Psoas muscle (tissue), 7 donors: ENCODE measurements at regions not wholly inside any gene's neighbourhood (a gene's known extent, or its start where the extent isn't known, plus 50 kb on each side); places are given as distances from the start of the nearest gene placed in this dataset.

ENCODE experiments used
- ATAC-seq, 4 donors: fragments of 200-7000 bp; cut with Tn5 transposase; one replicate each; pipeline ENCODE4 v1.9.1; 2020; ENCODE audit warnings: moderate library complexity in 3 of 4, mild to moderate bottlenecking in 2 of 4
- DNase-seq, 2 donors: peaks; one replicate each; pipeline ENCODE4 v3.0.0-alpha.2; 2020
- H3K27ac ChIP-seq: fragments of 200-600 bp; one replicate; pipeline ENCODE4 v1.8.0; 2022
- H3K27me3 ChIP-seq, 3 donors: fragments of 200-600 bp in 1 of 3; one replicate each; pipeline versions ENCODE4 v1.6.1 to v1.8.0; 2013 to 2022; ENCODE audit warnings: low read length in 2 of 3, mild to moderate bottlenecking in 2 of 3, moderate library complexity in 1 of 3; ENCODE audit not compliant: insufficient read depth in 3 of 3
- H3K36me3 ChIP-seq, 2 donors: fragments of 200-600 bp in 1 of 2; one replicate each; pipeline versions ENCODE4 v1.6.1 to v1.8.0; 2013 to 2022; ENCODE audit warnings: low read depth in 1 of 2, mild to moderate bottlenecking in 1 of 2, moderate library complexity in 1 of 2; ENCODE audit not compliant: insufficient read depth in 1 of 2
- H3K4me1 ChIP-seq: fragments of 200-600 bp; one replicate; pipeline ENCODE4 v1.8.0; 2022
- H3K4me3 ChIP-seq: fragments of 200-600 bp; one replicate; pipeline ENCODE4 v1.8.0; 2022; ENCODE audit warnings: mild to moderate bottlenecking
- H3K9me3 ChIP-seq: fragments of 200-600 bp; one replicate; pipeline ENCODE4 v1.8.0; 2022
- WGBS, 3 donors: extraction: QIAGEN DNeasy Blood & Tissue Kit; methylation state at CpG; one replicate each; pipeline versions ENCODE4 v1.1.6 to v1.1.7; 2013; 5-methylcytosine and 5-hydroxymethylcytosine counted together
- intact Hi-C, 2 donors: fragments of 100-400 bp; cut with DNase I; formaldehyde crosslinking; loops; one replicate each; pipeline versions ENCODE4 v1.11.0 to v1.14.2; 2022
- TF ChIP-seq, protein P1 (sequence below): fragments of 200-600 bp; IDR thresholded peaks from one replicate; pipeline ENCODE4 v1.8.0; 2022; ENCODE audit warnings: antibody characterized with exemption
- donor health status: healthy with polysubstance abuse.
- donor health status: DM: no; HTN: no; CAD: no; lungs with moderate emphysema.
- donor health status: Bipolar disorder and iron deficiency.
- donor health status: healthy.
- donor health status: DM: yes; HTN: yes; CAD: no.
- donor health status: DM: no; HTN: no; CAD: no.
- donor health status: DM: yes; HTN: yes; CAD: no.

DNA sequence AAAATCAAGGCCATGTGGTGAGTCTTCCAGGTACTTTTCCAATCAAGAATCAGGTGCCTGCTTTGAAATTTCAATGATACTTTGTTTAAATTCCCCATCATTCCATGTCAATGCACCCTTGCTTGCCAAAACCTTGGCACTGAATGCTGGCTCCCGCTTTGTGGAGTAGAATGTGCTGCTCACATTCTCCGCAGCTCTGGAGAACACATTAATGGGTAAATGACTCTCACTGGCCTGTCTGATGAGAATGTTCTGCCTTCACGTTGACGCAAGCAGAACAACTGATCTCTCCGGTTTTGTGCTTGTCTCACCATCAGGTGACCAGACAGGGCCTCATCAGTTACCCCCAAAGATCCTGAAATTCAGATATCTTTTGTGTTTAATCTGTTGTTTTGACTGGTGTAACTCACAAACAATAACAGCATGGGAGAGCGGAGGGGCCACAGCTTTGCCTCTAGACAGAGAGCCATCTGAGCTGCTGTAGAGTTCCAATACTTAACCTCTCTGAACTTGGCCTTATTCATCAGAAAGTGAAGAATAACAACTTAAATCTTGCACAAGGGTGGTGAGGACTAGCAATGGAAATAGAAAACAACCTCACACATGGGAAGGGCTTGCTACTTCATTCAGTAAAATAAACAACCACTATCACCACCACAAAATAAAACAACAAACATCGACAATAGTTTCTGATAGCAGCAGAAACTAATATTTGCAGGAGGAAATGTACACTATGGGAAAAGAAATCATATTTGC is 276.9 kb upstream of the IGFBP3 start:
- TF ChIP-seq, protein P1, sequence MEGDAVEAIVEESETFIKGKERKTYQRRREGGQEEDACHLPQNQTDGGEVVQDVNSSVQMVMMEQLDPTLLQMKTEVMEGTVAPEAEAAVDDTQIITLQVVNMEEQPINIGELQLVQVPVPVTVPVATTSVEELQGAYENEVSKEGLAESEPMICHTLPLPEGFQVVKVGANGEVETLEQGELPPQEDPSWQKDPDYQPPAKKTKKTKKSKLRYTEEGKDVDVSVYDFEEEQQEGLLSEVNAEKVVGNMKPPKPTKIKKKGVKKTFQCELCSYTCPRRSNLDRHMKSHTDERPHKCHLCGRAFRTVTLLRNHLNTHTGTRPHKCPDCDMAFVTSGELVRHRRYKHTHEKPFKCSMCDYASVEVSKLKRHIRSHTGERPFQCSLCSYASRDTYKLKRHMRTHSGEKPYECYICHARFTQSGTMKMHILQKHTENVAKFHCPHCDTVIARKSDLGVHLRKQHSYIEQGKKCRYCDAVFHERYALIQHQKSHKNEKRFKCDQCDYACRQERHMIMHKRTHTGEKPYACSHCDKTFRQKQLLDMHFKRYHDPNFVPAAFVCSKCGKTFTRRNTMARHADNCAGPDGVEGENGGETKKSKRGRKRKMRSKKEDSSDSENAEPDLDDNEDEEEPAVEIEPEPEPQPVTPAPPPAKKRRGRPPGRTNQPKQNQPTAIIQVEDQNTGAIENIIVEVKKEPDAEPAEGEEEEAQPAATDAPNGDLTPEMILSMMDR = no peak
- 56 to 76% (median 65%) methylated on average over 7 of the region's 7 CpGs for WGBS, 3 donors
- Histone ChIP-seq H3K27me3 (no peaks in the 10 kb centered on the region), H3K36me3 (no peaks in the 10 kb centered on the region), H3K27ac (no peak overlapping the region), H3K4me3 (no peak overlapping the region), H3K9me3 (no peaks in the 10 kb centered on the region), H3K4me1 (no peaks in the 10 kb centered on the region)
- ATAC-seq (no peak), DNase-seq (no peak)
- intact Hi-C loops = no loop called here

DNA sequence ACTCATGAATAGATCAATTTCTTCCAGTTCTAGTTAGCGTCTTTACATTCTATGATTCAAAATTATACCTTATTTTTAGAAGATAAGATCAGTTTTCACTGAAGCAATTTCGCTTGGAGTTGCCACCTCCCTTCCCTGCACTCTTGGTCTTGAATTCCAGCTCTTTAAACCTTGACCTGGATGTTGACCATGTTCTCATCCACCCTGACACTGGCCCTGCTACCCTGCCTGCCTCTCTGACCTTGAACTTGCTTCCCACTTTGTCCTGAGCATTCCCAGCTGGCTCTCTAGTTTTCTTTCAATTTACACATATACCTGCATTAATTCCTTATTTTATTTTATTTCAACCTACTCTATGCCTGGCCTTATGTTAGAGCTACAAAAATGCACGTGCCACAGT is 274.9 kb upstream of the IGFBP3 start:
- WGBS, 3 donors = 88 to 93% (median 91%) methylated on average over 3 of the region's 3 CpGs
- DNase-seq (no peak), ATAC-seq (no peak)
- no peak overlapping the region for H3K4me3 ChIP-seq
- no peaks in the 10 kb centered on the region for H3K4me1 ChIP-seq
- H3K36me3 ChIP-seq = no peaks in the 10 kb centered on the region
- intact Hi-C loops = no loop called here
- H3K27me3 ChIP-seq = no peaks in the 10 kb centered on the region
- TF ChIP-seq, protein P1 = no peak
- H3K9me3 ChIP-seq = no peaks in the 10 kb centered on the region
- no peak overlapping the region for H3K27ac ChIP-seq

- intact Hi-C loops = no loop called here
- ATAC-seq (no peak), DNase-seq (no peak)
- no peak overlapping the region for H3K27ac ChIP-seq
- TF ChIP-seq, protein P1 = no peak
- H3K4me1 ChIP-seq = no peaks in the 10 kb centered on the region
- 24 to 34% (median 28%) methylated on average over 3 of the region's 3 CpGs for WGBS, 3 donors
- no peaks in the 10 kb centered on the region for H3K27me3 ChIP-seq
- H3K36me3 ChIP-seq = no peaks in the 10 kb centered on the region
- no peaks in the 10 kb centered on the region for H3K9me3 ChIP-seq
- no peak overlapping the region for H3K4me3 ChIP-seq
Measured at GRCh38 chr7:46192271-46192670, 271.2 kb upstream of the IGFBP3 start.

- Histone ChIP-seq H3K4me1 (no peaks in the 10 kb centered on the region), H3K27ac (no peak overlapping the region), H3K4me3 (no peak overlapping the region), H3K9me3 (no peaks in the 10 kb centered on the region), H3K36me3 (no peaks in the 10 kb centered on the region), H3K27me3 (no peaks in the 10 kb centered on the region)
- WGBS, 3 donors = 87 to 88% (median 88%) methylated on average over 4 of the region's 4 CpGs
- DNase-seq = no peak
- intact Hi-C loops = no loop called here
- TF ChIP-seq, protein P1 = no peak
- no peak for ATAC-seq
Measured at GRCh38 chr7:46191776-46192175, 270.7 kb upstream of the IGFBP3 start.

- ATAC-seq = no peak
- no peak overlapping the region for H3K4me3 ChIP-seq
- no peaks in the 10 kb centered on the region for H3K36me3 ChIP-seq
- no peak overlapping the region for H3K27ac ChIP-seq
- H3K27me3 ChIP-seq = no peaks in the 10 kb centered on the region
- no peaks in the 10 kb centered on the region for H3K4me1 ChIP-seq
- H3K9me3 ChIP-seq = no peaks in the 10 kb centered on the region
- DNase-seq = no peak
- intact Hi-C loops = no loop called here
- WGBS, 3 donors = 95 to 96% (median 95%) methylated on average over 3 of the region's 3 CpGs
- TF ChIP-seq, protein P1 = no peak
Measured at GRCh38 chr7:46191296-46191695, 270.2 kb upstream of the IGFBP3 start.
